ENCODE measurements at regions not wholly inside any gene's neighbourhood (a gene's known extent, or its start where the extent isn't known, plus 50 kb on each side); places are given as distances from the start of the nearest gene placed in this dataset.

GRCh38 chr12:62127516-62127915 lies 132.7 kb upstream of the USP15 start:
- Mint-ChIP-seq H3K4me3 (no peak overlapping the region), H3K4me1 (ENCODE audit: low read depth) (no peaks in the 10 kb centered on the region), H3K36me3 (ENCODE audit: insufficient read depth) (no peaks in the 10 kb centered on the region), H3K27me3 (ENCODE audit: low read depth) (no peaks in the 10 kb centered on the region), H3K9me3 (no peaks in the 10 kb centered on the region)
- ATAC-seq (no peak), DNase-seq (no peak)

GRCh38 chr12:62128175-62128975 lies 131.8 kb upstream of the USP15 start:
- ATAC-seq (no peak), DNase-seq (no peak)
- Mint-ChIP-seq H3K4me3 (no peak overlapping the region), H3K4me1 (ENCODE audit: low read depth) (no peaks in the 10 kb centered on the region), H3K9me3 (no peaks in the 10 kb centered on the region), H3K36me3 (ENCODE audit: insufficient read depth) (no peaks in the 10 kb centered on the region), H3K27me3 (ENCODE audit: low read depth) (no peaks in the 10 kb centered on the region)

- ATAC-seq (no peak), DNase-seq (no peak)
- Mint-ChIP-seq H3K4me1 (ENCODE audit: low read depth) (no peaks in the 10 kb centered on the region), H3K27me3 (ENCODE audit: low read depth) (no peaks in the 10 kb centered on the region), H3K9me3 (no peaks in the 10 kb centered on the region), H3K4me3 (no peak overlapping the region), H3K36me3 (ENCODE audit: insufficient read depth) (no peaks in the 10 kb centered on the region)
Measured at GRCh38 chr12:62129291-62129690, 130.9 kb upstream of the USP15 start.

GRCh38 chr12:62130402-62130801 lies 129.8 kb upstream of the USP15 start:
- no peaks in the 10 kb centered on the region for H3K27me3 Mint-ChIP-seq (ENCODE audit: low read depth)
- no peaks in the 10 kb centered on the region for H3K4me1 Mint-ChIP-seq (ENCODE audit: low read depth)
- no peak overlapping the region for H3K4me3 Mint-ChIP-seq
- ATAC-seq = no peak
- no peaks in the 10 kb centered on the region for H3K36me3 Mint-ChIP-seq (ENCODE audit: insufficient read depth)
- no peak for DNase-seq
- H3K9me3 Mint-ChIP-seq = no peaks in the 10 kb centered on the region

- H3K4me1 Mint-ChIP-seq (ENCODE audit: low read depth) = no peaks in the 10 kb centered on the region
- no peaks in the 10 kb centered on the region for H3K27me3 Mint-ChIP-seq (ENCODE audit: low read depth)
- no peaks in the 10 kb centered on the region for H3K36me3 Mint-ChIP-seq (ENCODE audit: insufficient read depth)
- ATAC-seq (no peak), DNase-seq (no peak)
- H3K9me3 Mint-ChIP-seq = no peaks in the 10 kb centered on the region
- H3K4me3 Mint-ChIP-seq = no peak overlapping the region
Measured at GRCh38 chr12:62130834-62131552, 129.2 kb upstream of the USP15 start.

- no peaks in the 10 kb centered on the region for H3K27me3 Mint-ChIP-seq (ENCODE audit: low read depth)
- ATAC-seq (no peak), DNase-seq (no peak)
- no peaks in the 10 kb centered on the region for H3K4me1 Mint-ChIP-seq (ENCODE audit: low read depth)
- no peaks in the 10 kb centered on the region for H3K36me3 Mint-ChIP-seq (ENCODE audit: insufficient read depth)
- H3K9me3 Mint-ChIP-seq = no peaks in the 10 kb centered on the region
- no peak overlapping the region for H3K4me3 Mint-ChIP-seq
Measured at GRCh38 chr12:62133440-62133839, 126.8 kb upstream of the USP15 start.

GRCh38 chr12:62135553-62136200 lies 124.5 kb upstream of the USP15 start:
- DNase-seq = no peak
- H3K4me3 Mint-ChIP-seq = no peak overlapping the region
- ATAC-seq = no peak

GRCh38 chr12:62136496-62136895 lies 123.7 kb upstream of the USP15 start:
- Mint-ChIP-seq H3K4me3 (no peak overlapping the region), H3K9me3 (no peaks in the 10 kb centered on the region), H3K27me3 (ENCODE audit: low read depth) (no peaks in the 10 kb centered on the region), H3K36me3 (ENCODE audit: insufficient read depth) (no peaks in the 10 kb centered on the region), H3K4me1 (ENCODE audit: low read depth) (no peaks in the 10 kb centered on the region)
- DNase-seq = no peak
- ATAC-seq = no peak

More at GRCh38 chr12:62135553-62136200, 124.5 kb upstream of the USP15 start:
- Mint-ChIP-seq H3K4me1 (ENCODE audit: low read depth) (no peaks in the 10 kb centered on the region), H3K9me3 (no peaks in the 10 kb centered on the region), H3K27me3 (ENCODE audit: low read depth) (no peaks in the 10 kb centered on the region), H3K36me3 (ENCODE audit: insufficient read depth) (no peaks in the 10 kb centered on the region)

- no peak overlapping the region for H3K4me3 Mint-ChIP-seq
- no peaks in the 10 kb centered on the region for H3K4me1 Mint-ChIP-seq (ENCODE audit: low read depth)
- ATAC-seq (no peak), DNase-seq (no peak)
- no peaks in the 10 kb centered on the region for H3K9me3 Mint-ChIP-seq
- no peaks in the 10 kb centered on the region for H3K27me3 Mint-ChIP-seq (ENCODE audit: low read depth)
- no peaks in the 10 kb centered on the region for H3K36me3 Mint-ChIP-seq (ENCODE audit: insufficient read depth)
Measured at GRCh38 chr12:62138527-62138926, 121.7 kb upstream of the USP15 start.

- DNase-seq (no peak), ATAC-seq (no peak)
- Mint-ChIP-seq H3K27me3 (ENCODE audit: low read depth) (peaks cover 3% of the 10 kb centered on the region), H3K4me1 (ENCODE audit: low read depth) (no peaks in the 10 kb centered on the region), H3K36me3 (ENCODE audit: insufficient read depth) (no peaks in the 10 kb centered on the region), H3K4me3 (no peak overlapping the region), H3K9me3 (peaks cover 7% of the 10 kb centered on the region)
Measured at GRCh38 chr12:62146318-62146717, 113.9 kb upstream of the USP15 start.

GRCh38 chr12:62158013-62158412 lies 102.2 kb upstream of the USP15 start:
- H3K4me1 Mint-ChIP-seq (ENCODE audit: low read depth) = peaks cover 19% of the 10 kb centered on the region
- DNase-seq (no peak), ATAC-seq (no peak)
- H3K36me3 Mint-ChIP-seq (ENCODE audit: insufficient read depth) = no peaks in the 10 kb centered on the region
- no peaks in the 10 kb centered on the region for H3K27me3 Mint-ChIP-seq (ENCODE audit: low read depth)
- no peak overlapping the region for H3K4me3 Mint-ChIP-seq
- H3K9me3 Mint-ChIP-seq = no peaks in the 10 kb centered on the region

- Mint-ChIP-seq H3K9me3 (no peaks in the 10 kb centered on the region), H3K27me3 (ENCODE audit: low read depth) (no peaks in the 10 kb centered on the region), H3K36me3 (ENCODE audit: insufficient read depth) (no peaks in the 10 kb centered on the region), H3K4me3 (no peak overlapping the region), H3K4me1 (ENCODE audit: low read depth) (peaks cover 19% of the 10 kb centered on the region)
- no peak for DNase-seq
- no peak for ATAC-seq
Measured at GRCh38 chr12:62158461-62159360, 101.5 kb upstream of the USP15 start.

- H3K4me3 Mint-ChIP-seq = no peak overlapping the region
- H3K4me1 Mint-ChIP-seq (ENCODE audit: low read depth) = peaks cover 19% of the 10 kb centered on the region
- no peak for ATAC-seq
- H3K36me3 Mint-ChIP-seq (ENCODE audit: insufficient read depth) = no peaks in the 10 kb centered on the region
- H3K27me3 Mint-ChIP-seq (ENCODE audit: low read depth) = no peaks in the 10 kb centered on the region
- DNase-seq = no peak
- no peaks in the 10 kb centered on the region for H3K9me3 Mint-ChIP-seq
Measured at GRCh38 chr12:62162214-62162613, 98.0 kb upstream of the USP15 start.

- Mint-ChIP-seq H3K36me3 (ENCODE audit: insufficient read depth) (no peaks in the 10 kb centered on the region), H3K27me3 (ENCODE audit: low read depth) (no peaks in the 10 kb centered on the region), H3K9me3 (no peaks in the 10 kb centered on the region), H3K4me1 (ENCODE audit: low read depth) (peaks cover 17% of the 10 kb centered on the region), H3K4me3 (no peak overlapping the region)
- no peak for ATAC-seq
- no peak for DNase-seq
Measured at GRCh38 chr12:62163368-62163767, 96.8 kb upstream of the USP15 start.

Data from activated T-cell treated with anti-CD3 and anti-CD28 coated beads, Interleukin-2, amount 50 U/mL, for 4 hours (primary cell).